ENCODE measurements at regions not wholly inside any gene's neighbourhood (a gene's known extent, or its start where the extent isn't known, plus 50 kb on each side); places are given as distances from the start of the nearest gene placed in this dataset.

- peak; percentile 39 for DNase-seq
These were observed 198.4 kb downstream of the NDFIP2 start for GRCh38 chr13:79679334-79679733.

DNA sequence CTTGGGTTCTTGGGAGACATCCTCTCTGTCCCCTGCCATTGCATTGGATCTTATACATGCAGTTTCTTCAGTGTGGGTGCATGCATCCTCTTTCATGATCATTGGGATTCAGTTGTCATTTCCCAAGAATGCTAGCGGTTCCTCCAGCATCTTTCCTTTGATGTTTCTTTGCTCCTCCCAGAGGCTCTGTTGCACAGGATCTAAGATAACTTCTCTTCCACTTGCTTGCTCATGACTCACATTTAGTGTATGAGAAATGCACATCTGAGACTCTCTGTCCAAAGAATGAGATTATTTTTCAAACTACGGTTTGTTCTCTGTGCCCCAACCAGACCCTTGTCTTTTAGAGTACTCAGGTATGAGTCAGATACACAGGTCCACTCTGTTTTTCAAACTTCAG, 197.1 kb downstream of the NDFIP2 start:
- no peak for DNase-seq

DNA sequence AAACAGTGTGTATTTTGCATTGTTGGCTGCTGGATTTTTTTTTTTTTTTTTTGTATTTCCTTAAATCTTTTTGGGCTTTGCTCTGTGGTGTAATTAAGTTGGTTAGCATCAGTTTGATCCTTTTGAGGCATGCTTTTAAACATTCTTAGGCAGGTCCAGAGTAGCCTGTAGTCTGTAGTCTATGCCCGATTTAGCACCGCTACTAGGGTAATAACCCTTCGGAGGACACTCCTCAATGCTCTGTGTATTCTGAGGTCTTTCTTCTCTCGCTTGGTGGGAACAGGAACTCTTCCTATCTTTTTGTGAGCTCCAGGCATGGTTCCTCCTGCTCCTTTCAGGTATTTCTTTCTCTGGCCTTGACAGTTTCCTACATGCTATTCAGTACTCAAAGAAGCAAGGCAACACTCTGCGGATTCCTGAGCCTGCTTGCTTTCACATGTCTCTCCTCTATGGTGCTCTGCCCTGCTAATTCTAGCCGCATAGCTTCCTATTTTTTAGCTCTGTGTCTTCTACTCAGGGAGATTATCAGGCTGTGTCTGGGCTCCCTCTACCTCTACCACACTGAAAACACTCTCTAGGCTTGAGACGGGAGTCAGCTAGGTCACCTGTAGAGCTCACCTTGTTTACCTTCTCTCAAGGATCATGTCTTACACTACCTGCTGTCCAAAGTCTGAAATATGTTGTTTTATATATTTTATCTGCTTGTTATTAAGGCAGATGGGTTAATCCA, 195.1 kb downstream of the NDFIP2 start:
- no peak for DNase-seq

DNA sequence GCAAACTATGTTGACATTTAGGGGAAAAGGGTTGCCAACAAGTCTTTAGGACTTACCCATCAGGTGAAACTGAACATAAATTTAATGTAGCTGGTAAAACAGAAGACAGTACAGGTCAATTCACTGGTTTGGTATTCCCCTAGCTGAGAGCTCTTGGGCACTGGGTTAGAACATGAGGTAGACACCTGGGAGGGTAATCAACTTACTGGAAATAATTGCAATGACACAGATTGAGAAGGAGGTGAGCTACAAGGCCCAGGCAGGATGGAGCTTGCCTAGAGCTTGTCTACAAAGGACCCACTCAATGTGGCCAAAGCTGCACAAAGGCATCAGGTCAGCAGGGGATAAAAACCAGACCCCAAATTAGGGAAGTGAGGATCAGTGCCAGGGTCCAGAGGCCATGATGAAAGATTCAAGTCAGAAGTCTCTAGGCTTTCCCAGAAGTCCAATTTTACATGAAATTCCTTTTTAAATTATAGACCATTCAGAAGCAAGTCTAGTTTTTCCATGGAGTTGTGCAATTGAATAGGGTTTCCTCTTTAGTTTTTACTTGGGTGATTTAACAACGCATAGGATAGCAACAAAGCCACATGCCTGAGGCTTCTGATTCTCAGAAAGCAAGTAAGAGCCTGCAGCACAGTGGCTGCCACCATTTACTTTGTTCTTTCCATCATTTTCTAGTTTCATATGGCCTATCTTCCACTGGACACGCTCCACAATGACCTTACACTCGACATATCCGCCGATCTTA, 194.0 kb downstream of the NDFIP2 start:
- no peak for DNase-seq

GRCh38 chr13:79673993-79674377, 193.0 kb downstream of the NDFIP2 start:
- no peak for DNase-seq

- no peak for DNase-seq
These were observed 192.5 kb downstream of the NDFIP2 start for GRCh38 chr13:79673310-79673992.

- no peak for DNase-seq
These were observed 190.5 kb downstream of the NDFIP2 start for GRCh38 chr13:79671420-79671819.

GRCh38 chr13:79668201-79668752, 187.3 kb downstream of the NDFIP2 start:
- DNase-seq = no peak

DNA sequence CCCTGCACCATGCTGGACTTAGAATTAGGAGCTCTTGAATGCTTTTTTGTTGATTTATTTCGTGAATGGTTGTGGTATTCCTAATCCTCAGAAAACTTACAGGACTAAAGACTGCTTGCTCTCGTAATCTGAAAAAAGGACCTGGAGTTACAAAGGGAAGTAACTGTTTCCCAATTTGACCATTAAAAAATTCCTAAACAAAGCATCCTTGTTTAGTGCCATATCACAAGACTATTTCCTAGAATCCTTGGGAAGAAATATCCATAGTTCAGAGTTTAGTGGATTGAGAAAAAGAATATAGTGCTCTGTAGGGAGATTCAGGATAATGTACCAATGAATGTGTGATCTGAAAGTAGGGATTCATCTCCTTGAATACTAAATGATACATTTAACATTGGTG, 186.8 kb downstream of the NDFIP2 start:
- no peak for DNase-seq

DNA sequence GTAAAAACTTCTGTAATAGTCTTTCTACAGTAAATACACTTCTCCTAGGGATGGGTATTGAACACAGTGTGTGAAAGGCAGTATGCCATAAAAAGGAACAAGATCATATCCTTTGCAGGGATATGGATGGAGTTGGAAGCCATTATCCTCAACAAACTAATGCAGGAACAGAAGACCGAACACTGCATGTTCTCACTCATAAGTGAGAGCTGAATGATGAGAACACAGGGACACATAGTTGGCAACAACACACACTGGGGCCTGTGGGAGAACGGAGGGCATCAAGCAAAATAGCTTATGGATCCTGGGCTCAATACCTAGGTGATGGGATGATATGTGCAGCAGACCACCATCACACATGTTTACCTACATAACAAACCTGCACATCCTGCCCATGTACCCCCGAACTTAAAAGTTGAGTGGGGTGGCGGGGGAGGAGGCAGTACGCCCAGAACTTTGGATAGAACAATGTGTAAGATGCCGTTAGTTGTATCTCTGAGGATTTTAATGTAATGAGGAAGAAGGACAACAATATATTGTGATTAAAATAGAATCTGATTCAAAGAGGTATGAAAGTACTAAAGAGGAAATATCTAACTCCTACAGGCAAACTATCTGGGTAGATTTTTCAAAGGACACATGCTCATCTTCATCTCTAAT, 183.2 kb downstream of the NDFIP2 start:
- DNase-seq = no peak

DNA sequence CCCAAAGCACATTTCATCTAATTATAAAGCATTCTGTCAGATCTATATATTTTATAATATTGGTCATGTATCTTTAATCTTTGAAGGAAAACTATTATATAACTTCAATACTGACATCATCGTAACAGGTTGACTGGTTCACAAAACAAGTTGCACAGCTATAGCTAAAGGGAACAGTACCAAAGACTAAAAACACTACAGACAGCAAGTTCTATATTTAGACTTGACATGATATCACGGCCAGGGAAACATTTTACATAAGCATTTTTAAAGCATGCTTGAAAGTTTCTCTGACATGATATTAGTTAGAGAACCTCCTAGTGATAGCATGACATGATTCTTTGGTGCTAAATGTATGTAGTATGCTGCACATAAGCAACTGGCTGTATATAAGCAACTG, 182.5 kb downstream of the NDFIP2 start:
- DNase-seq = no peak

DNA sequence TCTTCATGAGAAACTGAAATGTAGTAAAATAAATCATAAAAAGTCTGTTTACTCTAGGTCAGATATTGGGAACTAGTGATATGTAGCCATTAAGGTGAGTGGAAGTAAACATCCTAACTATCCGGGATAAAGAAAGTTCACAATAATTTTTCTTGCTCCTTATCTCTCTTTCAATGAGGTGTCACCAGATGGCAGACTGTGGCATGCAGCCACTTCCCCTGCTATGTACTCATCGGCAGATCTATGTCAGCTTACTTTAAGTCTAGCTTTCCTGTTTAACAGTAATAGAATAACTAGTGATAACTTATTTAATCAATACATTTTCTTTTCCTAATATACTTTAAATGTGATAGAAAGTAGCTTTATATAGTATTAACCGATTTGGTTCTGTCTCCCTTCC, 181.9 kb downstream of the NDFIP2 start:
- no peak for DNase-seq

- DNase-seq = no peak
These were observed 179.4 kb downstream of the NDFIP2 start for GRCh38 chr13:79660361-79660760.

DNA sequence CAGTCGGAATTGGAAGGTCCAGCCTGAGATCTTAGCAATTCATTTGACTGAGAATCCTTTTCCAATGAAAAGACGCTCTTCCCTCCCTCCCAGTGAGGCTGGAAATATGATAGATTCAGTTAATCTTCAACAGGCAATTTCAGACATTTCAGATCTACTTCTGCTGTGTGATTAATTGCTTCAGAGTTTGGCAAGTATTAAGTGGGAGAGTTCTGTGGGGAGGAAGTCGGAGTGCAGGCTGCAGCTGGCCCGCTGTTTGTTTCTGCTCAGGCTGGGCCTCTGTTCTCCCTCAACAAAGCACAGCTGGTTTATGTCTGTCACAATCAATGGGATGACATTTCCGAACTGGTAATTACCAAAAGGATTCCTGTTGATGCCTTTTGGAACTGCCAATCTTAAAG, 178.2 kb downstream of the NDFIP2 start:
- DNase-seq = no peak

DNA sequence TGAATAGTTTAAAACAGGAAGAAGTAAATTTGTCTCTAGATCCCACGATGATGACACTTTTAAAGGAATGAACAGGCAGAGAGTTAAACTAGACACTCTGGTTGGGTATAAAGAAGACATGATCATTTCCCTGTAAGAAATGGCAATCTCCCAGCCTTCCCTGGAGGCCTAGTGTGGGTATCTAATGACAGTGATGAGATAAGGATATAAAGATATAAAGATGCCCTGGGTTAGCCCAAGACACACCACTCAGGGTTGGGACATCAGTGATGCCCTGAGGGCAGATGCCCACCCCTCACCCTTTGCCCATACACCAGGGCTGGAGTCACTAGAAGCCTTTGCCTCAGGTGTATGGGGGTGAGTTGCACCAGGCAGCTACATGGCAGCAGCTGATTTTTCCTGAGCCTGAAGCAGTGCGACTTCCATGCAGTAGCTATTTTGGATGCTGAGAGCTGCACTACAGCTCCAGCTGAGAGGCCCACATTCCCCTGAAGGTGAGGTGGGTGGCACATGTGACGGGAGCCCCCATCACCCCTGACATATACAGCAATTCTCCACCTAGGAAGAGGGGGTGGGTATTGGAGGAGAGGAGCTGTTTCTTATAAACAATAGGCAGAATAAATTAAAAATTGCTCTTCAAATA, 177.5 kb downstream of the NDFIP2 start:
- no peak for DNase-seq

- no peak for DNase-seq
These were observed 174.6 kb downstream of the NDFIP2 start for GRCh38 chr13:79655509-79655908.

DNA sequence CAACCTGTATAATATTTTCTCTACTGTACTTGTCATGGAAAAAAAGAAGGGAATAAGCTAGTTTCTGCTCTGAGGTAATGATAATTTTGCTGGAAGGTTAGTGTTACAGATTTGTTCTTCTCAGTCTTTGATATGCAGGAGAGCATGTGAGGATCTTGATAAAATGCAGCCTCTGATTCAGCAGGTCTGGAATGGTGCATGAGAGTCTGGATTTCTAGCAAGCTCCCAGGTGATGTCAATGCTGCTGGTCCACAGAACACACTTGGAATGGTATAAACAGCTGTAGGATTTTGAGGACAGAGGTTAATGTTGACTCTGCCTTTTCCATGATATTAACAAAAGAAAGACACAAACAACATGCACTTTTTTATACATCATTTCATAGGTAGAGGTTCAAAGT, 173.6 kb downstream of the NDFIP2 start:
- no peak for DNase-seq

DNA sequence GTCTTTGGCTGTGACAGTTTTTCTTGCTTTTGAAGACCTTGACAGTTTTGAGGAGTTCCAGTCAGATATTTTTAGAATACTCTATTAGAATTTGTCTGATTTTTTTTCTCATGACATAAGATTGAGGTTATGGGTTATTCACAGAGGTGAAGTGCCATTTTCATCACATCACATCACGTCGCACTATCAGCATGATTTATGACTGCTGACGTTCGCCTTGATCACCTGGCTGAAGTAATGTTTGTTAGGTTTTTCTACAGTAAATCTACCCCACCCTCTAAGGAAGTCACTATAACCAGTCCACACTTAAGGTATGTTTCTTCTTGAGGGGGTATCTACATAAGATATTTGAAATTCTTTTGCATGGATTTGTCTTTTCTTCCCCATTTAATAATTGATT, 169.7 kb downstream of the NDFIP2 start:
- no peak for DNase-seq

- no peak for DNase-seq
These were observed 167.2 kb downstream of the NDFIP2 start for GRCh38 chr13:79648191-79648590.

- no peak for DNase-seq
These were observed 166.6 kb downstream of the NDFIP2 start for GRCh38 chr13:79647533-79647932.

GRCh38 chr13:79646880-79647279, 165.9 kb downstream of the NDFIP2 start:
- DNase-seq = no peak

DNA sequence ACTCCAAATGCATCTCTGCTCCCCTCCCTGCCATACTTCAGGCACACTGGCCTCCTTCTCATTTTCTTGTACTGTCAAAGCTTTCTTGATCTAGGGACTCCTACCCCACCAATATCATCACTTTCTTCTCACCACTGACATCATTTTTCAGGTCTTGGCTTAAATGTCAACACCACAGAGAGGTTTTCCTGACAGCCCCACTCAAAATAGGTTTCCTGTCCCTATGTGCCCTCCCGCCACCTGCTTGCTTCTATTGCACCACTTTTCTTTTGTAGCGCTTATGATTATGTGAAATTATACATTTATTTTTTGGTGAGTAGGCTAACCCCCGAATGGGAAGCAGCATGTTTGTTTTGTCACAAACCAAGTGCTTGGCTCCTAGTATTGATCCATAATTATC, 164.6 kb downstream of the NDFIP2 start:
- DNase-seq = no peak

GRCh38 chr13:79642596-79642995, 161.6 kb downstream of the NDFIP2 start:
- no peak for DNase-seq

All from activated CD4-positive, alpha-beta T cell treated with anti-CD3 and anti-CD28 coated beads, Interleukin-2, amount 50 U/mL, for 16 hours (primary cell).